GM18873 (cell line): ENCODE measurements at regions not wholly inside any gene's neighbourhood (a gene's known extent, or its start where the extent isn't known, plus 50 kb on each side); places are given as distances from the start of the nearest gene placed in this dataset.
"Not testable (repeated sequence)": the region's sequence is repeated elsewhere in the genome, so short reads cannot be mapped to it uniquely, and the experiment has no call there.

ENCODE experiments used
- ATAC-seq: cut with Tn5 transposase; IDR thresholded peaks from one replicate; pipeline ENCODE4 v1.9.1; 2021; ENCODE audit warnings: mild to moderate bottlenecking, moderate library complexity, moderate number of reproducible peaks; ENCODE audit not compliant: unreplicated experiment, low FRiP score

DNA sequence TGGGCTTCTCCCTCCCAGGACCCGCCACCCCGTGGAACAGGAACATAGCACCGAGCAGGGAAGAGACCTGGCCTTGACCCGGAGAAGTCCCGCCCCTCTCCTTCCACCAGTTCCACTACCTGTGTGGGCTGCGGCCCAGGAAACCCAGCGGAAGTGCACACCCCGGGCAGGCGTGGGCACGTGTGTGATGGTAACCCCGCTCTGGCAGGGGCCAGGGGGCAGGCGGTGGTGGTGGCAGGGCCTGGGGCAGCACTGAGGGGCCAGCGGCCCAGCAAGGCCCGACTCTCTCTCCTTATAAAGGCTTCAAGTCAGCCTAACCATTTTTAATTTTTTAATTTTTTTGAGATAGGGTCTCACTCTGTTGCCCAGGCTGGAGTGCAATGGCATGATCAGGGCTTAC lies 129.0 kb upstream of the FAM98A start:
- no peak for ATAC-seq

DNA sequence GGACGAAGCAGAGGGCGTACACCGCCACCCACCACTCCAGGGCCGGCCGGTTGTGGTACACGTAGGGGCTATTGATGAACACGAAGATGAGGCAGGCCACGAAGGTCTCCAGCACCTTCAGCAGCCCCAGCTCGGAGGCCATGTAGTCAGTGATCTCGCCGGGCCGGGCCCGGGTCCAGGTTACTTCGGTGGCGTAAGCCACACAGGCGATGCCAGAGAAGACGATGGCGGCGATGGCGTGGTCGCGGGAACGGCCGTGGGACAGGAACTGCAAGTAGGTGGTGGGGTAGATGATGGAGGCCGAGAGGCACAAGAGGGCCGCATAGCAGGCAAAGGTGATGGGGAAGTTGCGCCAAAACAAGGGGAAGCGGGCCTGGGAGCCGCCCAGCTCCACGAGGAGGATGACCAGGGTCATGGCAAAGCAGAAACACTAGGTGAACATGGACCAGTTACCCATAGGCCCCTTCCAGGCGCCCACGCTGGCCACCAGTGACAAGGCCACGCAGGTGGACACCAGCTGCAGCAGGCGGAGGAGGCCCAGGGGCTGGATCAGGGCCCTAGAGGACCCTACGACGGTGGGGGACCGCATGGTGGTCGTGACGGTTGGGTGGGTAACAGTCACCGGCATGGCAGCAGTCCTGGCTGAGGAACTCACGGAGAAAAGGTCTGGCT lies 128.4 kb upstream of the FAM98A start:
- ATAC-seq: no peak

DNA sequence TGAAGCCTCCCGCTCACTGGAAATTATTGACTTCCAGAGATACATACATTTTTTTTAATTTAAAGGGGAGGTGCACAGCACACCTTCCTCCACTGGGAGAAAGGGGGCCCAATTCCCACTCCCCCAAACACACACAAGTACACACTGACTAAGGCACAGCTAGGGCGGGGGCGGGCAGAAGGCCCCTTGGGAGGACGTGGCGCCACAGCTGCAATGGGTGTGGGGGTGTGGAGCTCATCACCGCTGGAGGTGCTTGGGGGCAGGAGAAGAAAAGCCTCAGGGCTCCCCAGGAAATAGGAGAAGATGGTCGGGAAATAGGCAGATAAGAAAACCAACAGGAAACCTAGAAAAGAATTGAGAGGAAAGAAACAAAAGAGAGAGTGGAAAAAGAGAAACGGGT lies 127.3 kb upstream of the FAM98A start:
- no peak for ATAC-seq

DNA sequence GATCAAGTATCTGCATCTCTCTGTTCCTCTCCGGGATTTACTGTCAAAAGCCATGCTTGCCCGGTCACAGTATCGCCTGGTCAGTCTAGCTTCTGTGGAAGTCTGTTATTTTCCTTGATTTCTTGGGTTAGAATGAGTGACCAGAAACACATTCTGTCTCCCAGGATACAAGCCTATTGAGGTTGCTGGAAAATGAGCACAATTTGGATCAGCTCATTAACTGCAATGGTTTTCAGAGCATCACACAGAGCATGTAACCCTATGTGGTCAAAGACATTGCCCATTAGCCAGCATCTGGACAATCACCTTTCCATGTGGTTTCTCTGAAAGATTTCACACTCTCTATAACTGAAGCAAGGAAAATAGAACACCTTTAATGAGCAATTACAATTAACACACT lies 124.2 kb upstream of the FAM98A start:
- ATAC-seq: no peak

DNA sequence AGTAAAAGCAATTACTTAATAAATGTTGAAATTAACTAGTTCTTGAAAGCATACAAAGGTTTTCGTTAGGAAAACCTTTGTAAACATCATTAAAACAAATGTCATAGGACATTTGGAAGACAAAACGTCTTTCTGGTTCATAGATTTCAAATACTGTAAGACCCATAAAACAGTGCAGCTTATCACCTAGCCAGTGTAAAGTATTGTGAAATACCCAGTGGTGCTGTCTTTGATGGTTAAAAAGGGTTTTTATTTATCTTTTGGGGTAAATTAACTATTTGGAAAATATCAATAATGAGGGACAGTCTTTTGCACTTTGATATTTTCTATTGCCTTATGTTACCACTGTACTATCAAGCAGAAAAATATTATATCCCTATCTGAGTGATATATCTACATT lies 120.0 kb upstream of the FAM98A start:
- ATAC-seq: no peak

DNA sequence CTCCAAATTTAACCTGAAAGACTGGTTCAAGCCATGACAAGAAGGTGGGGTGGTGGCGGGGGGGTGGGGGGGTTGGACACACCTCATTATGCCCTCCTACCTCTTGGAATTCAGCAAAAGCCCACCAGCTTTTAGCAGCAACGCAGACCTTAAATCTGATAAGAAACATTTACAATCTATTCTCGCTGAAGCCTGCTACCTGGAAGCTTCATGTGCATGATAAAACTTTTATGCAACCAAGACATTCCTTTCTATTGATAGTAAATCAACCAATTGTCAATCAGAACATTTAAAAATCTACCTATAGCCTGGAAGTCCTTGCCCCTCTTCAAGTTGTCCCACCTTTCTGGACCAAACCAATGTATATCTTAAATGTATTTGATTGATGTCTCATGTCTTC lies 113.6 kb upstream of the FAM98A start:
- no peak for ATAC-seq

DNA sequence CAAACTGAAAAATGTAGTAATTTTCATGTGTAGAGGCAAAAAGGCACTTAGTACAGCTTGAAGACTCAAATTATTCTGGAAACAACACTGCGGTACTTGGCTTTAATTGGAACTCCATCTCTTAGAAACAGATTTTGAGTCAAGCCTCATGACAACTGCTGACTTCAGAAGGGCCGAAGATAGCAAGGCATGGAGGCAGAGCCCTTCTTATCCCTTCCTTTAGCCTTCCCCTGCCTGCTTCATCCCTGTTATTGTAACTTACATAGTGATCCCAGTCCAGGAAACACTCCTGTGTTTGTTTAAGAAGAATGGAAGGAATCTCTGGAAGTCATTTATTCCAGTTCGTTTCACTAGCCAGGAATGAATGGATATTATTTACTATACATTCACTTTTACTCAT lies 110.9 kb upstream of the FAM98A start:
- ATAC-seq: no peak

DNA sequence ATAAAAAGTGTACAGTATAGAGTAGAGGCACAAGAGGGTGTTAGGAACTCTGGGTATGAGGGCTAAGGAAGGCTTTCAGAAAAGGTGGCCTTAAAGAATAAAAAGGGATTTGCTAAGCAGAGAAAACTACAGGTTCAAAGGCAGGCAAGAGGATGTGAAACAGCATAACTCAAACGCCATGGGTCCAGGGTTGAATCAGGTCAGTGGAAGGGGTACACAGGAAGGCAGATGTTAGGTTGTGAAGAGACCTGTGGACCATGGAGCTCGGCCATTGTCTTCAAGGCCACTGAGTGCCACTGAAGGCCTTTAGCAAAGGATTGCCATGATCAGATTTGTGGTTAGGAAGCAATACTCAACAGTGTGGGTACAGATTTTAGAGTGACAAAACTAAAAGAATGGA lies 108.2 kb upstream of the FAM98A start:
- ATAC-seq: no peak

DNA sequence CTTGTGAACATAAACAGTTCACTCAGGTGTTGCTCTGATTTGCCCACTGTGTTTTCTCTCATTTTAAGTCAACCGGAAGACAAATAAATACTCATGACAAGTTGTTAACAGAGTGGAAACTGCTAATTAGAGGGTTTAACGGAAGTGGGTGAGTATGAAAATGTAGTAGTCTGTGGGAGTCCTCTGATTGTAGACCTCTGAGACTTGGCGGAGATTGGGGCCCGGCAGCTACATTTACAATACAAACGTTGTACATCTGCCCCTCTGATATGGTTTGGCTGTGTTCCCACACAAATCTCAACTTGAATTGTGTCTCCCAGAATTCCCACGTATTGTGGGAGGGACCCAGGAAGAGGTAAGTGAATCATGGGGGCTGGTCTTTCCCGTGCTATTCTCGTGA lies 107.3 kb upstream of the FAM98A start:
- no peak for ATAC-seq

DNA sequence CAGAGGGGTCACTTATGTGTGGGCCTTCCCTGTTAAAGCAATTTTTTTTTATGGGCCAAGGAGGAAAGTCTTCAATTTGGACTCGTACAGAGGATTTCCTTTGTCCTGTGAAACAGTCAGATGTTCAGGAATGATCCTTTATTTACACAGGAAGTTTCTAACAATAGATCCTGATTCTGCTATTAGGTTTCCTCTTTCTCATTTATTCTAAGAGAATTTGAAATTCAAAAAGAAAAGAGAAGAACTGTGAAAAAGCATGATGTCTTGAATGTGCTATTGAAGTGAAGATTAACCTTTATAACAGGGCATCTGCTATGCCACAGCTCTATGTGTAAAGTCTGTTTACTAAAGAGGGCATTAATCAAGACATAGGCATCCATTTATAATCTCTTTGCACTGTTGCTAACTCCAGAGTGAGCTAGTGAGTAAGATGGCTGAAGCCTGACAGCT lies 105.3 kb upstream of the FAM98A start:
- ATAC-seq: no peak

DNA sequence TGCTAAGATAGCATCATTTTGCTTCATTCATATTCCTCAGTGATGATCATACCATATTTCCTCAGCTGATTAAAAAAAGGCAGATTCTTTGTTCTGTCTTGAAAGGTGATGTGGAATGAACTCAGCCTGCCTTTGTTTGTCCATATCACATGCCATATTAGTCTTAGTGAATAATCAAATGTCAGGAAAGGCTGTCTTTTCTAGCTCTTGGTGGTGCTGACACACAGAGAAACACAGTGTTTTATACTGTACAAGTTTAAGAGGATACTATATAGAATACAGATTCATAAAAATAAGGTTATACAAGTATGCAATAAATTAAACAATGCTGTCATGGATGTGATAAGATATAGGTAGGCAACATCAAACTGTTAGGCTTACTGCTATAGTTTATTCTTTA lies 97.1 kb upstream of the FAM98A start:
- no peak for ATAC-seq

DNA sequence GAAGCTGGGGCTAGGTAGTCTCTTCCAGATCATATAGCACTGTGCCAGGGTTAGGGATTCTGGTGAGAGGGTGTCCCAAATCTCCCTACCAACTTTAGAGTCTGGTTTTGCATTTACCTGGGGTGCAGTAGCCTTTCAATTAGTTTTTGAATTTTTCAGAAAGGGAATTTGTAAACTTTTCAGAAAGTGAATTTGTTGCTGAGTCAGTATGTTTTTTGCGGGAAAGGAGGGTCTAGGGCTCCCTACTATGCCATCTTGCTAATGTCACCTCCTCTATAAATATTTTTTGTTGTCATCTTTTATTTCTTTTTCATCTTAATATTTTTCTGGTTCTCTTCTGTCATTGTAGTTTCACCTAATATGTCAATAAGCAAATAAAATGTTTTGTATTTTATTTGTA lies 95.8 kb upstream of the FAM98A start:
- ATAC-seq: no peak

DNA sequence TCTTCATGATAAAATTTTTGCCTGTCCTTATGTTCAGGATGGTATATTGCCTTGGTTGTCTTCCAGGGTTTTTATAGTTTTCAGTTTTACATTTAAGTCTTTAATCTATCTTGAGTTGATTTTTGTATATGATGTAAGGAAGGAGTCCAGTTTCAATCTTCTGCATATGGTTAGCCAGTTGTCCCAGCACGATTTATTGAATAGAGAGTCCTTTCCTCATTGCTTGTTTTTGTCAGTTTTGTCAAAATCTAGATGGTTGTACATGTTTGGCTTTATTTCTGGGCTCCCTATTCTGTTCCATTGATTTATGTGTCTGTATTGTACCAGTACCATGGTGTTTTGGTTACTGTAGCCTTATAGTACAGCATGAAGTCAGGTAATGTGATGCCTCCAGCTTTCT lies 91.6 kb upstream of the FAM98A start:
- ATAC-seq: not testable (repeated sequence)

DNA sequence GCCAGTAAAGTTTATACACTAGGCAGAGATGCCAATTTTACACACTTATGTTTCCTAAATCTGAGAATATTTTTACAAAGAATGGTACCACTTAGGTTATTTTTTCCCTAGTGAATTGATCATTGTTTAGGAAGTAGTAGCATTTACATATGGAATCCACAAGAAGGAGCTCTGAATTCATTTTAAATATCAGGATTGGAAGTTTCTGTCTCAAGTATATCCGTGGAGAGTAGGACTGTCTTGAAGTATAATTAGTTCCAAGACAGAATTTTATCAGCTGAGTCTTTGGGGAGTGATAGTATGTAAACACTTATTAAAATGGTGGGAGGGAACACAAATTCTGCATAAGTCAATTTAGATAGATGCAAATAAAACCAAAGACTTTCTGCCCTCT lies 82.3 kb upstream of the FAM98A start:
- ATAC-seq: no peak

DNA sequence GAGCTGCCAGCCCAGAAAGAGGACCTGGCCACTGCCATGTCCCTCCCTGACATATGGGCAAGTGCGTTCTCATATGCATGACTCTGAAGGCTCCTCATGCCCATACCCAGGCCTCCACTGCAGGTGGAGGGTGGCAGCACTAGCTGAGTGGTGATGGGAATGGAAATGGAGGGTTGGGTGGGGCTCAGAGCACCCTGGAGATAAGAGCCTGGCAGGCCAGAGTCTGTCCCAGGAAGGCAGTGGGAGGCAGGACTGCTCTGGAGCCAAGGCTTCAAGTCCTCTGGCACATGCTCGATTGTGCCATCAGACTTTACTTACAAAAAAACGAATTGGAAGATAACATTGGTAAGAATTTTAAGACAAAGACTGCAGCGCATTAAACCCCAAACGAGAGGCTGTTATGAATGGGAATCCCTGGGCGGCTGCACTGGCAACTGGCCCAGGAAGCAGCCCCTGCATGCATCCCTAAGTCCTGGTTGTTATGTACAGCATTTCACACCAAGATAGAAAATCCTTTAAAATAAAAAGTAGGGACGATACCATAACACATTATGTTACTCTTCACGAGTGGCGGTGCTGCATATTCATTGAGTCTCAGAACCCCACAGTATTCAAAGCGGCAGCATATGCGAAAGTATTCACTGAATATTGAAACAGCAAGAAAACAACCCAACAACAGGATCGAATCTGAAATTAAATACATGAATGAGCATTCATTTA lies 81.7 kb upstream of the FAM98A start:
- no peak for ATAC-seq

DNA sequence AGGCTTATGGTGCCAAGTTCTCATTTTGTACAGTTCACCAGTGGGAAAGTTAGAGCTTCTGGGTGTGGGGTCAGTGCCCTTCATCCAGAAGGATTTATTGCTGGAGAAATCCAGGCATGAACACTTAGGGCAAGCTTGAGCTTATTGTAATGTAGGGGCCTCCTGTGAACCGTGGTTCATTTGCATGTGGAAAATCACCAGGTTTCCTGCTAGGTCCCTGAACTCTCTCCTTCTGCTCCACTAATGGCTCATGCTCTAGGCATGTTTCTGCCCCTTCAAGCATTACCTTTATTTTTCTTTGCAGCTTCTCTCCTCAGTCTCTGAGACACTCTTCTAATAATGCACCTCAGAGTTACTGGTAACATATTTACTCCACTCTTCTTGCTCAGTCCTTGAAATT lies 79.3 kb upstream of the FAM98A start:
- ATAC-seq: no peak

DNA sequence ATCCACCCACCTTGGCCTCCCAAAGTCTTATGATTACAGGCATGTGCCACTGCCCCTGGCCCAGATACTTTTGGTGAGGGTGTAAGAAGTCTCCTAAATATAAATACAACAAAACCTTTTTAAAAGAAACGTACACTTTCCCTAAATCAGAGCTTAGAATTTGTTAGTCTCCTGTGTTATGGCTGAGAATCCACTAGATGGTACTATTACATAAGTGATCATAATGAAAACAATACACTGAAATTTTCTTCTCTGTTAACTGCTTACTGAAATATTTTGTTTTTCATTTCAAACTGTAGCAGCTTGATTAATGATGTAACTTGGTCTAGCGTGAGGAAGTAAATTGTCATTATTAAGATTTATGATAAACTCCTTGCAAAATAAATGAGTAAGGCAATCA lies 74.8 kb upstream of the FAM98A start:
- no peak for ATAC-seq

DNA sequence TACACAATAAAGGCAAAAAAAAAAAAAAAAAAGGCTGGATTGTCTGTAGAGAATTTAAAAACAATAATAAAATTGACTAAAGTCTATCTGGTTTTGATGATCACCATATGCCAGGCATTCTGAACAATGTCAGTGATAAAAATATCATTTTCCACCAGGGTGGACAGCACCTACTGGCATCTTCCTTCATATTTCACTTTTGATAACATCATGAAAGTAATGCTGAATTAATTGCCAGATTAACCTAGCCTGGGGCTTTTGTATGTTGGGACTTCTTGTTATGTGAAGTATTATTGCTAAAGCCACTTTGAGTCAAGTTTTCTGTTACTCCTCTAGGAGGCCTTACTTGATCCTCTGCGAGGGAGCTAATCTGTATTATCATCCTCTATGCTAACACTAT lies 73.8 kb upstream of the FAM98A start:
- no peak for ATAC-seq

DNA sequence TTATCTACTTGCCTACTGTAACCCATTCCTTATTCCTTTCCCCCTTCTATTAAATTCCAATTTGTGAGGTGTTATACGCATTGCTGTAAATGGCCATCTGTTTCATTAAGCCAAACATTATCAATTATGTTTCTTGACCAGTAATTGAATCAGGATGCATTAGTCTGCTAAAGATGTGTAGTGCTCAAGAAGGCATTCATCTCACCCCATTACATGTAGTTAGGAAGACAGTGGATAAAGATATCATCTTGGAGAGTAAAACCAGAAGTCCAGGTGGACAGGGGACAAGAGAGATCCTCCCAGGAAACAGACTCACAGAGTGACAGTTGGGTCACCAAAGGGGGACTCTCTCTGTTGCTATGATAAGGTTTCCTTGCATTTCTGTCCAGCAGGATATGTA lies 73.3 kb upstream of the FAM98A start:
- ATAC-seq: no peak

DNA sequence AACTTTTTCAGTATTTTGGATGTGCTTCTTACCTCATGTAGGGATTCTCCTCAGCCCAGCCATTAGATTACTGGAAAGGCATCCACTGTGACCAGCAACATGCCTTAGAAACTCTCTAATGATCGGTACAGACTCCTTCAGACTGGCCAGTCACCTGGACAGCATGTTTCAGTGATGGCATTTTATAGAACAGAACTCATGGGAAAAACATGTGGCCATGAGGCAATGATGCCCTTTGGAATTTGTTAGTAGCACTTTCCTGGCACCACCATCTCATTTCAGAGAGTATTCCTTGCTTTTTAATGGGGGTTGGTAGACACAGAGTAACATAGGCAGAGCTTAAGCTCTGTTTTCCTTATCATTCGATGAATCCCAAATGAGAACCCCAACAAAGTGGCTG lies 72.1 kb upstream of the FAM98A start:
- no peak for ATAC-seq

DNA sequence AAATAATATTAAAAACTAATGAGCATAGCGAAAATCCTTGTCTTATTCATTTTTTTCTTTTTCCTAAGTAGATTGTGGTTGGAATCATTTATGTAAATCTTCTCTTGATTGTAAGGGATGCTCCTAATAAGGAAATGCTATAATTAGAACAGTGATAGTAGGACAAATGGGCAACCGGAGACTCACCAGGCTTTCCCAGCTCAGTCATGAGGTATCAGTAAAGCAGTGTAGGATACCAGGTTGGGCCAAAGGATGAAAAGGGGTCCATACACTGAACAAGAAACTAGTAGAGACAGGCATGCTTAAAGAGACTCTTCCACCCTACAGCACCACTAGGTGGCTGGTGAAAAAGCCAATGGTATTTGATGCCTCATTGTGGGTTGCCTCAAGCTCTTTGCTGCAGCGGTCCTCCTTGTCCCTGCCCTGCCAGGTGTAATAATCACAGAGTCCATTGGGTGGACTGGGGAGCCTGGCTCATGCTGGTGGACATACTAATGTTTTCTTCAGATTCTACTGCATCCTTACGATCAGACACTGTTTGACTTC lies 71.4 kb upstream of the FAM98A start:
- no peak for ATAC-seq

DNA sequence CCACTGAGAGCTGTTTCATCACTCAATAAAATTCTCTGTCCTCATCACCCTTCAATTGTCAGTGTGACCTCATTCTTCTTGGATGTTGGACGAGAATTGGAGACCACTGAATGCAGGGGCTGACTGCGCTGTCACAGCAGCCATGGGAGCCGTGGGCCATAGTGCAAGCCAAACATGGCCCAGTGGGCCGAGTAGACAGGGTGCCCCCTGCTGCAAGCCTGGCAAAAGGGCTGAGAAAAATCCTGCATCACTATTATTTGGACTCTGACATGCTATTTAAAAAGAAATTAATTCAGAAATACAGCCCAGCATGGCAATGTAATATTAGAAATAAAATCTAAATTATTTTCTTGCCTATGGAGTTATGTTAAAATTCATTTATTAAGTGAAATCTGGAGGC lies 67.8 kb upstream of the FAM98A start:
- no peak for ATAC-seq
